H1 (cell line): ENCODE measurements at regions not wholly inside any gene's neighbourhood (a gene's known extent, or its start where the extent isn't known, plus 50 kb on each side); places are given as distances from the start of the nearest gene placed in this dataset.

Experiments used
- ASH2L ChIP-seq: fragments of 200-600, 300-600 bp; sonication (generic); IDR thresholded peaks from one replicate; pipeline ENCODE4 v1.7.1; 2017; ENCODE audit warnings: low read length
- CBX5 ChIP-seq: fragments of 300-800, 300-1000 bp; sonication (generic); IDR thresholded peaks from 2 replicates; pipeline ENCODE4 v1.7.1; 2016; ENCODE audit warnings: antibody characterized with exemption, low read length, low read depth
- PHF8 ChIP-seq: fragments of 200-600 bp; sonication (generic); conservative IDR thresholded peaks from 2 replicates; pipeline ENCODE4 v1.7.1; 2012; ENCODE audit warnings: low read depth, mild to moderate bottlenecking, inconsistent platforms, low read length, moderate library complexity
- SUZ12 ChIP-seq: fragments of 200-600 bp; sonication (generic); IDR thresholded peaks from 2 replicates; pipeline ENCODE4 v1.6.1; 2012; ENCODE audit warnings: mild to moderate bottlenecking, inconsistent platforms, low read length, moderate library complexity, mixed read lengths
- ZNF274 ChIP-seq: IDR thresholded peaks from 2 replicates; pipeline ENCODE4 v1.7.0; 2012; ENCODE audit warnings: low read length, borderline replicate concordance; ENCODE audit errors: extremely low read depth

DNA sequence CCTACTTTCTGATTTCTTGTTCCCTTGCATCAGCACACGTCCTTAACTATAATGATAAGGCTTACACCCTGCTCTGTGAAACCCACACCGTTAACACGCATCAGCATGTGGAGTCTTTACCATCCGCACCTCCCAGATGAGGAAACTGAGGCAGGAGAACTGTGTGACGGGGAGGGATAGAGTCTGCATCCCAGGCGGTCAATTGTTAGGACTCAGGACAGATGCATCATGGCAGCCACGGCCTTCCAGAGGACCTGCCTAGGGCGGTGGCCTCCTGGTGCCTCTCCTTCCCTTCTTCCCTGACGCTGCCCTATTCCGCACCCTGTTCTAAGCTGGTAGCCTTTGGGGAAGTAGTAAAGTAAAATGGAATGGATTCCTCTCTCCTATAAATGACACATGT, 326.0 kb downstream of the TEX29 start (continued):
- TF ChIP-seq ZNF274 = no peak
- no peak for TF ChIP-seq CBX5
- TF ChIP-seq PHF8 = no peak
- no peak for TF ChIP-seq ASH2L
- no peak for TF ChIP-seq SUZ12
